ENCODE measurements at regions not wholly inside any gene's neighbourhood (a gene's known extent, or its start where the extent isn't known, plus 50 kb on each side); places are given as distances from the start of the nearest gene placed in this dataset.

GRCh38 chrX:45788941-45789348 is 588.3 kb upstream of the DIPK2B start:
- DNase-seq (ENCODE audit: low read depth in 3 of 3, low spot score in 2 of 3), result no peak

DNA sequence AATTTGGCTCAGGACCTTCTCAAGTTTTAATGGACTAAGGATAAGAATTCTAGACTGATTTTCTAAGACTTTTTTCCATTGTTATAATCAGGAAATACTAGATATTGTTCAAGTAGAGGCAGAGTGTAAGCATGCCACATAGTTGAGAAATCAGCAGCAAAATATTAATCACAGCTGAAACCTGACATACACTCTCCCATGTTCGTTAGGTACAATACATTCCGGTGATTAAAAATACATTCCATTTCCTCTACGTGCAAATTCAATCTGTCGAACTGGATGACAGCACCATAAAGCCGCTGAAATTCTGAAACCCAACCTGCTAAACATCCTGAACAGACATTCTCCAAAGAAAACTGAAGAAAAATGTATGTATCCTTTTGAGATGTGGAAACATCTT is 587.6 kb upstream of the DIPK2B start:
- no peak for DNase-seq (ENCODE audit: low read depth in 3 of 3, low spot score in 2 of 3)

- DNase-seq (ENCODE audit: low read depth in 3 of 3, low spot score in 2 of 3), result no peak
Measured at GRCh38 chrX:45784590-45784989, 583.9 kb upstream of the DIPK2B start.

GRCh38 chrX:45783002-45783401 is 582.3 kb upstream of the DIPK2B start:
- DNase-seq (ENCODE audit: low read depth in 3 of 3, low spot score in 2 of 3), result no peak

GRCh38 chrX:45781901-45782553 is 581.4 kb upstream of the DIPK2B start:
- DNase-seq (ENCODE audit: low read depth in 3 of 3, low spot score in 2 of 3), result no peak

GRCh38 chrX:45778616-45779015 is 577.9 kb upstream of the DIPK2B start:
- DNase-seq (ENCODE audit: low read depth in 3 of 3, low spot score in 2 of 3), result no peak

DNA sequence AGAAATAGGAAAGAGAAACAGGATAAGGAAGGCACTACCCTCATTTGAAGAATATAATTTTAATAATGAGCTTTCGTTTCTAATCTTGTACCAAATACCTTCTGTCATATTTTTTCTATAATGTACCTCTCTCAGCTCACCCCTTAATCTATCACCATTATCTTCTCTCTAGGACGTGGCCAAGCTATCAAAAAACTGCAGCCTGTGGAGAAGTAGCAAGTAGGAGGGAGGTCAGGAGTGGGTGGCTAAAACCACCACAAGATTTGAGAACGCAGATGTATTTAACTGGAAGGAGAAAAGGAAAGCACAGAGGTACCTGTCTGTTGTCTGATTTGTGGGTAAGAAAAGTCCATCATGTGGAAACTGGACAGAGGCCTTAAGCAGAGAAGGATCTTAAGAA is 576.7 kb upstream of the DIPK2B start:
- DNase-seq (ENCODE audit: low read depth in 3 of 3, low spot score in 2 of 3), result no peak

DNA sequence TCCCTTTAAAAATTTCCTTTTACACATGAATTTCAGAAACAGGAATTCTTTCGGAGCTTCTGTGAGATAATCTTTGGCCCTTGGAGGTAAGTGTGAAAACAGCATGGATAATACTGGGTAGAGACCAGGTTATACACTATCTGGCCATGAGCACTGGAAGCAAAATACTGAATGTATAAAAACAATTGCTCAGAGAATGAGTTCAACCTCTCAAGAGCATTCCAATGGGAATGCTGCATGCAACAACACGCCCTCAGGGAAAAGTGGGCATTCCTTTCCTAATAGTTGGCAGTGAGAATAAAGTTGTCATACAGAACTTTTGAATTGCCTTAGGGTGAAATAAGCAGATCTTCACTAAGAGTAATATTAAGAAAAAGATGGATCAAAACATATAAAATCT is 574.8 kb upstream of the DIPK2B start:
- DNase-seq (ENCODE audit: low read depth in 3 of 3, low spot score in 2 of 3), result no peak

GRCh38 chrX:45774961-45775360 is 574.3 kb upstream of the DIPK2B start:
- DNase-seq (ENCODE audit: low read depth in 3 of 3, low spot score in 2 of 3), result no peak

DNA sequence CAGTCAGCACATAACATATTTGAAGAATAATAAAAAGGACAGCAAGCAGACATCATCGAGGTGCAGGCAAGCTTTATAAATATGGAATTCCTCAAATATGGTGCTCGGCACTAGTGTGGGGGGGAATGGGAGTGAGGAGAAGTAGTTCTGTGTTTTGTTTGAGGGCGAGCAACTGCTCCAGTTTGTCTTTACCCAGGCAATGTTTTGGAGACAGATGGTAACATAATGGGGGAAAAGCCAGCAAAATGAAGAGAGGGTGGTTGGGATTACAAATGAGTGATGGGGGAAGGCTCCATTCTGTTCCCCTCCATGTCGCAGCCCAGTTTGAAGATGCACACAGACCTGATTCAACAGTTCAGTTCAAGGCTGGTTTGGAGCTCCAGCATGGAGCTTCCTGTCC is 572.9 kb upstream of the DIPK2B start:
- DNase-seq (ENCODE audit: low read depth in 3 of 3, low spot score in 2 of 3), result no peak

DNA sequence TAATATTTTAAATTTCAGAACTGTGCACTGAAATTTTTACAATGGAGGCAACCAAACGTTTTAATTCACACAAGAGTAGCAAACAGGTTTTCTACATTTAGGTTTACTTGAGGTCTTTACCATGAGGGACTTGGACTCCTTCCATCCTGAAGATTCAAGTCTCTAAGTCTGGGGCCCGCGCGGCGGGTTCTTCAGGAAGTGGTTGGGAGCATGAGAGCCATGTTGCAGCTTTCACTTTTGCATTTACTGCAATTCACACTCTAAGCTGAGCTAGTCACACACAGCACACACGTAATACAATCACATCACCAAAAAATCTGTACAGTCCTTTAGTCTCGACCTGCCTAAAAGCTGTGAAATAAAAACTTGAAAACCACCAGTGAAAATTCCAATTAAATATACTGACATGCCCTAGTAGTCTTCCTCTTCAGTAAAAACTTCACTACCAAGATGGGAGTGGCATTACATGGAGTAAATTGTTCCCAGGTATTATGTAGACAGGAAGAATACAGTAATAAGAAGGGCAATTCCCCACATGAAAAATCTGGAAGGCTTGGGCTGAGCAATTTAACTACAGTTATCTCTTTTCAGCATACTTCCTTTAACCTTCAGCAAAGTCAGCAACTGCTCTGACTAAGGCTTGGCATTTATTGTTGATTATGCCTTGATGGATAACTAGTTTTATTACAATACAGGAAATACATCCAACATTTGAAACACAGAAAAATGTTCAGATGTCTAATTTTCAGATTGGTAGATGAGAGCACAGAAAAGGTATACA is 571.1 kb upstream of the DIPK2B start:
- no peak for DNase-seq (ENCODE audit: low read depth in 3 of 3, low spot score in 2 of 3)

DNA sequence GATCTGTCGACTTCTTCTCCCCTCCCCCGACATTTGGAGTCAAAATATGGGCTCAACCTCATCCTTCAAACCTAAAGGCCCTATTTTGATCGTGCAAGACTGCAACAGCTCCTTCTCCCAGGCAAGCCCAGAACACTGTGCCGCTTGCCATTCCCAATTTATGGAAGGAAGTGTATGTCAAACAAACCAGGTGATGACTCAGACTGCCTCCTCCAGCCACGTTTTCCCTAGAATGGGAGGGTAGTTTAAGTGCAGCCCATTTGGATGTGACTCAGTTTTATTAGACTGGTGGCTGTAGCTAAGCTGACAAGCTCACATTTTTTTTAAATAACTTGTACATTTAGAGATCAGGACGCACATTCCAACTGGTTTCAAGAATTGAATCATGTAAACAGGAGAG is 570.4 kb upstream of the DIPK2B start:
- no peak for DNase-seq (ENCODE audit: low read depth in 3 of 3, low spot score in 2 of 3)

DNA sequence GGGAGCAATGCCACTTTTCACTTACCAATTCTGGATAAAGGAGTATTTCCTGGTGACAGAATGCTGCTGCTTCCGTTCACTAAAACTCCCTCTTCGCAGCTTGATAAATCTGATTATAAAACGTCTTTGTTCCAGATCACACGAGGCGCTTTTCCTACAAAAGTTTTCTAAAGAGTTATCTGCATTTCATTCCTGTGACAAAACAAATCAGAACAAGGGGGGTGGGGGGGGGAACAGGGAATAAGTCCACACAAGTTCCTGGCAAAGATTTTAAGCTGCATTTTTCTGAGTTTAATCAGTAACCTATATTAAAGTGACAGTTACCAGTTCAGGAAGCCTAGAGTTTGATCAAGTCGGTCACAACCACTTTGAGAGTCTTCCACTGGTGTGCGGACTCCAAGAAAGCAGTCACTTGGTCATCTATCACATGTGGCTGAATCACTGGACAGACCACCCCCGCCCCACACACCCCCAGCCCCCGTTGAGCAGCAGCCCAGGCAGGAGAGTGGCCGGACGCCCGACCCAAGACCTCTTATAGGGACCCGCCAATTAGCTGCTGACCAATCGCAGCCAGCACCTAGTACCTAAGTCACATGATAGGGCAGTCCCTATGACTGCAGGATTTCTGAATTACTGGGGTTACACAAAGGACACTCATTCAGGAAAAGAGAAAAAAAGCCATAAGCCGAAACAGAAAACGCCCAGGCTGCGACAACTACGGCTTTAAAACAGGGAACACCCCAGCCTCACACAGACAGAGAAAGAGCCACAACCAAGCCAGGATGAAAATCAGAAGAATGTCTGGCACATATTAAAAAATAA is 569.3 kb upstream of the DIPK2B start:
- peak in 1 of 3 donors; percentile 57 for DNase-seq (ENCODE audit: low read depth in 3 of 3, low spot score in 2 of 3)

GRCh38 chrX:45768666-45769236 is 568.1 kb upstream of the DIPK2B start:
- no peak for DNase-seq (ENCODE audit: low read depth in 3 of 3, low spot score in 2 of 3)

- DNase-seq (ENCODE audit: low read depth in 3 of 3, low spot score in 2 of 3), result no peak
Measured at GRCh38 chrX:45766981-45767501, 566.4 kb upstream of the DIPK2B start.

DNA sequence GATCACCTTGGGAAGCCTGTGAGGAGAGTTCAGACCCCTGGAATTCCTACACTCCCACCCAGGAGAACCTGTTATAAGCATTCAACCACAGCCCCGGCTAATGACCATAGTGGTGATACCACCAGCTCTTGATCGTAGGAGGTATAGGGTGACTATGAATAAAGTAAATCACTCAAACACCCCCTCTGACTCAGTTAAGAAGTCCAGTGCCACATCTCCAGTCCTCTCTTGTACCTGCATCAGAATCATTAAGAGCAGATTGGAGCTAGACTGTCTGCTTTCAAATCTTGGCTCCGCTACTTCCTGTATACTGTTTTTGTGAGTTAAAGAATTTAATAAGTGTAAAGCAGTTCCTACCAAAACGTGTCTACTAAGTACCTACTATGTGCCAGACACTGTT is 565.1 kb upstream of the DIPK2B start:
- DNase-seq (ENCODE audit: low read depth in 3 of 3, low spot score in 2 of 3), result no peak

DNA sequence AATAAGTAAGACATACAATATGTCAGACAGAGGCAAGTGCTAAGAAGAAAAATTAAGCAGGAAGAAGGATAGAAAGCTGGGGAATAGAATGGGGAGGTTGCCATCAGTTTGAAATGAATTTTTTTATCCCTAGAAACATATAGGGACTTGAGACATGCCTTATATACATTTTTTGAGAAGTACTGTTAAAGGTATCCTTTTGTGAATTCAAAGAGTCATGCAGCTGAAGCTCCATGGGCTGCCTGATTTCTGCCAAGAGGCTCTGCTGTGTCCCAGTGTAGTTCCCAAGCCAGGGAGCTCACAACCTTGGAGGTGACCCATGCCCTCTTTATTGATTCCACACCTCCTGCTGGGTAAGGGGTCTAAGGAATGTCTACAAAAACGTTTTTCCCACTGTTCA is 564.6 kb upstream of the DIPK2B start:
- no peak for DNase-seq (ENCODE audit: low read depth in 3 of 3, low spot score in 2 of 3)

DNA sequence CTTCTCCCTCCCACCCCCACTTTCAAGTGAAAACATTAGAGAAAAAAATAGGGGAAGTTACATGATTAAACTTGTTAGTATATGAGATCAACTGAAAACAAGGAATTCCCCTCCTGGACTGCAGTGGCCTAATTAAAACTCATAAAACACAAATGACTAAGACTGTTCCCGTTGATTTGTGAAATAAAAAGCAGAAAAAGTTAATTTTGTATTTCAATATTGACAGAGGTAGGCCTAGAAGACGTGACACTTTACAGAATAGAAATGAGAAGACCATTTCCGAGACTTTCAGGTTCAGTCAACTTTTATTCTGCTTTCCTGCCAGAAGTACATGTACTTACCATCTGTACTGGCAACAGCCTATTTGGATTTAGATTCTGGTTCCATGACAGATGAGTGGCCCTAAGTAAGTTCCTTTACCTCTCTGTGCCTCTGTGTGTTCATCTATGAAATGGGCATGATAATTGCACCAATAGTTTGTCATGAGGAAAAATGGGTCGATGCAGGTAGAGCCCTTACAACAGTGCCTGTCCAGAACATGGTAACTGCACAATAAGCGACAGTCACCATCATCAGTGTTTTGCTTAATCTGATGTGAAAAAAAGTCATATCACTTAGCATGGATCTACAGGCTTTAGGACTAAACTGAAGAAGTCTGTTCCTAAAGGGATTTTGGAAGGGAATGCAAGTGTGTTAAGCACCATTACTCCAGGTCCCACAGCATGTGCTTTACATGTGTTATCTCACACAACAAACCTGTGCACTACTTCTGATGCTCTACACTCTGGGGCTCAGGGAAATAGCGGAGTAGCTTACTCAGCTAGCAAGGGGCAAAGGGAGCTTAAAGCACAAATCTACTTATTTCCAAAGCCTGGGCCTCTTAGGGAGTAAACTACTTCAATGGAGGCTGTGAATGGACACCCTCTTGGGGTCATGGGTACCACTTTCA is 562.3 kb upstream of the DIPK2B start:
- DNase-seq (ENCODE audit: low read depth in 3 of 3, low spot score in 2 of 3), result no peak

DNA sequence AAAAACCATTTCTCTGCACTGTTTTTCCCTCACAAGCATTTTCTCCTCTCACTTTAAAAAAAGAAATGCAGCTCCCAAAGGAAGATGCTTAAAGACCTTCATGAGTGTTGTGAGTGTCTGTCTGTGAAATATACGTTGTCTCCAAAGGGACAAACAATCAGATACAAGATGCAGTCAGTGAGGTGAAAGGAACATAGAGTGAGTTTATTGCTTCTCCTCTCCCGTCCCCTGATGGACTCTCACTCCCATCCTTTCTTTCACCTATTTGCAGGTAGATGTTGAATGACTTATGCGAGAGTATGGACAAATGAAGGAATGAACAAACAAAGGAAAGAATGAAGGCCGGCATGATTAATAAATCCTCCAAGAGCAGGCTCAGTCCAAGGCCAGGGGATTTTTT is 561.2 kb upstream of the DIPK2B start:
- no peak for DNase-seq (ENCODE audit: low read depth in 3 of 3, low spot score in 2 of 3)

GRCh38 chrX:45760187-45760742 is 559.6 kb upstream of the DIPK2B start:
- DNase-seq (ENCODE audit: low read depth in 3 of 3, low spot score in 2 of 3), result no peak

All from right renal cortex interstitium (tissue), 3 donors.